ENCODE measurements at regions not wholly inside any gene's neighbourhood (a gene's known extent, or its start where the extent isn't known, plus 50 kb on each side); places are given as distances from the start of the nearest gene placed in this dataset.

GRCh38 chrX:10356979-10357378 is 200.2 kb downstream of the CLCN4 start:
- TF ChIP-seq, protein P1, sequence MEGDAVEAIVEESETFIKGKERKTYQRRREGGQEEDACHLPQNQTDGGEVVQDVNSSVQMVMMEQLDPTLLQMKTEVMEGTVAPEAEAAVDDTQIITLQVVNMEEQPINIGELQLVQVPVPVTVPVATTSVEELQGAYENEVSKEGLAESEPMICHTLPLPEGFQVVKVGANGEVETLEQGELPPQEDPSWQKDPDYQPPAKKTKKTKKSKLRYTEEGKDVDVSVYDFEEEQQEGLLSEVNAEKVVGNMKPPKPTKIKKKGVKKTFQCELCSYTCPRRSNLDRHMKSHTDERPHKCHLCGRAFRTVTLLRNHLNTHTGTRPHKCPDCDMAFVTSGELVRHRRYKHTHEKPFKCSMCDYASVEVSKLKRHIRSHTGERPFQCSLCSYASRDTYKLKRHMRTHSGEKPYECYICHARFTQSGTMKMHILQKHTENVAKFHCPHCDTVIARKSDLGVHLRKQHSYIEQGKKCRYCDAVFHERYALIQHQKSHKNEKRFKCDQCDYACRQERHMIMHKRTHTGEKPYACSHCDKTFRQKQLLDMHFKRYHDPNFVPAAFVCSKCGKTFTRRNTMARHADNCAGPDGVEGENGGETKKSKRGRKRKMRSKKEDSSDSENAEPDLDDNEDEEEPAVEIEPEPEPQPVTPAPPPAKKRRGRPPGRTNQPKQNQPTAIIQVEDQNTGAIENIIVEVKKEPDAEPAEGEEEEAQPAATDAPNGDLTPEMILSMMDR (conservative IDR thresholded peaks at IDR 0.05; ENCODE audit: low read depth, low read length), result no peak
- TF ChIP-seq EZH2 (IDR thresholded peaks at IDR 0.05; ENCODE audit: borderline replicate concordance, low read depth, low read length, poor library complexity, severe bottlenecking), result no peak
